Erythroblast (primary cell): ENCODE measurements at regions not wholly inside any gene's neighbourhood (a gene's known extent, or its start where the extent isn't known, plus 50 kb on each side); places are given as distances from the start of the nearest gene placed in this dataset.

Source experiments
- GATA1 ChIP-seq: IDR thresholded peaks from 2 replicates; pipeline ENCODE4 v1.6.1; 2011; ENCODE audit warnings: low read depth, mild to moderate bottlenecking, control low read depth, low read length, moderate library complexity
- POLR2A ChIP-seq: IDR thresholded peaks from 2 replicates; pipeline ENCODE4 v1.6.1; 2011; ENCODE audit warnings: mild to moderate bottlenecking, low read length

GRCh38 chr6:78059171-78059570, 406.3 kb downstream of the MEI4 start:
- TF ChIP-seq POLR2A (no peak), GATA1 (no peak)
